SH-SY5Y (cell line): ENCODE measurements at regions not wholly inside any gene's neighbourhood (a gene's known extent, or its start where the extent isn't known, plus 50 kb on each side); places are given as distances from the start of the nearest gene placed in this dataset.

ENCODE experiments used
- GATA2 ChIP-seq: IDR thresholded peaks from 2 replicates; pipeline ENCODE4 v1.6.1; 2011; ENCODE audit warnings: mild to moderate bottlenecking, low read depth, low read length
- GATA3 ChIP-seq: IDR thresholded peaks from 2 replicates; pipeline ENCODE4 v1.6.1; 2011; ENCODE audit warnings: low read depth, mild to moderate bottlenecking, low read length, moderate library complexity

DNA sequence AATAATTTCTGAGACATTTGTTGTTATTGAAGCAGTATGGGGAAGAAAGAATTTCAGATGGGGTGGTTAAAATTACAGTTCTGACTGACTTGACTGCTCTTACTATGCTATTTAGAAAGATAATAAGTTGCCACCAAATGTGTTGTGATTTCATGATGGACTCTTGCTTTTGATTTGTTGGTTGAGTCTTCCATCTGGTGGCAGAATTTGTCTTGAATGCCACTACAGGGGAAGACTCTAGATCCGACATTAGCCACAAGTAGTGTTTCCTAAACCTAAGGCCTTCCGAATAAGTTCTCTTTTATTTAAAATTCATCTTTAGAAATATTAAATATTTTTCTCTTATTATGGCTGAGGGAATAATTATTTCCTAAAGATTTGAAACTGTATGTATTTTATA is 190.9 kb upstream of the ADGRL4 start:
- TF ChIP-seq GATA2 (no peak), GATA3 (no peak)
